ENCODE measurements at regions not wholly inside any gene's neighbourhood (a gene's known extent, or its start where the extent isn't known, plus 50 kb on each side); places are given as distances from the start of the nearest gene placed in this dataset.

GRCh38 chr15:46300716-46301115, 665.9 kb downstream of the SQOR start:
- H3K79me1 ChIP-seq (ENCODE audit: low read depth, low read length): no peaks in the 10 kb centered on the region
- no peak overlapping the region for H4K8ac ChIP-seq (ENCODE audit: extremely low read depth, insufficient read depth, low read length)
- no peaks in the 10 kb centered on the region for H3K36me3 ChIP-seq (ENCODE audit: control insufficient read depth in 2 of 4, insufficient read depth in 4 of 4, low read length in 3 of 4)
- H2AK5ac ChIP-seq (ENCODE audit: low read depth, low read length): no peak overlapping the region
- H3K4ac ChIP-seq (replicated peaks; ENCODE audit: insufficient read length, low read depth, low read length): no peak overlapping the region
- H2BK20ac ChIP-seq (ENCODE audit: low read length): no peak overlapping the region
- H3K23me2 ChIP-seq (ENCODE audit: low read depth, low read length): no peaks in the 10 kb centered on the region
- H4K20me1 ChIP-seq (replicated peaks in 1 of 2; ENCODE audit: control insufficient read depth in 1 of 2, insufficient read depth in 2 of 2, low read length in 2 of 2): no peaks in the 10 kb centered on the region
- no peak overlapping the region for H3K23ac ChIP-seq (ENCODE audit: insufficient read length)
- H3K4me2 ChIP-seq (ENCODE audit: insufficient read depth in 1 of 2, low read depth in 2 of 2, low read length in 2 of 2): no peak overlapping the region
- no peak overlapping the region for H2BK120ac ChIP-seq (replicated peaks; ENCODE audit: low read depth, low read length)
- no peak overlapping the region for H3K56ac ChIP-seq (replicated peaks; ENCODE audit: insufficient read length, low read depth, low read length)
- no peak overlapping the region for H4K5ac ChIP-seq (ENCODE audit: insufficient read length, low read depth, low read length)
- no peak overlapping the region for H2AFZ ChIP-seq (ENCODE audit: low read length)
- ChIA-PET CTCF (ENCODE audit: partially characterized antibody) (interaction anchor here (1.1 to 2.3 kb wide), 8 partner anchors 9 to 585 kb away, joined by 3 to 14 read pairs (median 4); no protein-coding TSS in a partner anchor), POLR2A (ENCODE audit: partially characterized antibody) (no interaction called here)
- H4K91ac ChIP-seq (replicated peaks; ENCODE audit: insufficient read length, low read length): no peak overlapping the region
- no peak overlapping the region for H3K27ac ChIP-seq (ENCODE audit: low read depth, low read length)
- H3K14ac ChIP-seq (ENCODE audit: insufficient read length): no peak overlapping the region
- DNase-seq (ENCODE audit: low read depth in 1 of 2, low spot score in 2 of 2) (no peak), FAIRE-seq (no peak)
- H3K9me3 ChIP-seq (ENCODE audit: insufficient read depth in 2 of 2, low read depth in 1 of 2, low read length in 1 of 2): no peaks in the 10 kb centered on the region
- H3K27me3 ChIP-seq (replicated peaks in 1 of 4; ENCODE audit: control insufficient read depth in 3 of 4, extremely low read depth in 1 of 4, insufficient read depth in 3 of 4, low read length in 3 of 4): no peaks in the 10 kb centered on the region
- no peak overlapping the region for H3K18ac ChIP-seq (ENCODE audit: extremely low read depth, low read length)
- H3K4me1 ChIP-seq (replicated peaks in 1 of 4; ENCODE audit: control insufficient read depth in 3 of 4, insufficient read depth in 4 of 4, low read length in 3 of 4): peaks cover 0 to 8% (median 0%) of the 10 kb centered on the region in 4 experiments; a peak in 2 of 7 replicates
- TF ChIP-seq TAF7 (optimal IDR thresholded peaks at IDR 0.05; ENCODE audit: borderline replicate concordance, low read depth, low read length) (no peak), CBX5 (IDR thresholded peaks at IDR 0.05; ENCODE audit: low read depth, low read length) (no peak), USF2 (IDR thresholded peaks at IDR 0.05; ENCODE audit: low read length) (no peak), BACH1 (IDR thresholded peaks at IDR 0.05; ENCODE audit: low read length) (no peak), KDM1A (IDR thresholded peaks at IDR 0.05; ENCODE audit: borderline replicate concordance, low read length) (no peak), CHD2 (IDR thresholded peaks at IDR 0.05; ENCODE audit: low read length) (no peak)
- 91% methylated on average over 4 of the region's 6 CpGs; no CpG with 5 or more reads in 1 of the 2 experiments for WGBS, 2 experiments (ENCODE audit: extremely low coverage in 1 of 2, insufficient coverage in 1 of 2, insufficient read length in 1 of 2, insufficient replicate concordance in 2 of 2, low coverage in 1 of 2, low lambda C conversion rate in 2 of 2, missing lambda C conversion rate in 1 of 2)
- H3K9ac ChIP-seq (replicated peaks in 1 of 4; ENCODE audit: extremely low read depth in 1 of 4, low read depth in 3 of 4, low read length in 3 of 4): no peak overlapping the region
- H3K4me3 ChIP-seq (ENCODE audit: extremely low read depth in 1 of 4, insufficient read depth in 2 of 4, low read depth in 3 of 4, low read length in 4 of 4): no peak overlapping the region
- H2BK12ac ChIP-seq (ENCODE audit: low read depth, low read length): no peak overlapping the region
- no peaks in the 10 kb centered on the region for H3K79me2 ChIP-seq (ENCODE audit: control insufficient read depth in 1 of 2, insufficient read depth in 2 of 2, low read length in 2 of 2)
- H2BK15ac ChIP-seq (ENCODE audit: low read length): no peak overlapping the region
- no peak overlapping the region for H2BK5ac ChIP-seq (ENCODE audit: low read depth, low read length)

All from H1 (cell line).